Stimulated activated CD8-positive, alpha-beta memory T cell treated with anti-CD3 and anti-CD28 coated beads, Interleukin-2, amount 100 ng/mL, for 48 hours (primary cell): ENCODE measurements at regions not wholly inside any gene's neighbourhood (a gene's known extent, or its start where the extent isn't known, plus 50 kb on each side); places are given as distances from the start of the nearest gene placed in this dataset.

Source experiments
- DNase-seq, 2 donors: peaks; one replicate each; pipeline ENCODE4 v3.0.0-alpha.2; 2020; ENCODE audit warnings: low read depth in 2 of 2

- no peak for DNase-seq
Measured at GRCh38 chr4:188822698-188823097, 683.5 kb downstream of the TRIML1 start.

DNA sequence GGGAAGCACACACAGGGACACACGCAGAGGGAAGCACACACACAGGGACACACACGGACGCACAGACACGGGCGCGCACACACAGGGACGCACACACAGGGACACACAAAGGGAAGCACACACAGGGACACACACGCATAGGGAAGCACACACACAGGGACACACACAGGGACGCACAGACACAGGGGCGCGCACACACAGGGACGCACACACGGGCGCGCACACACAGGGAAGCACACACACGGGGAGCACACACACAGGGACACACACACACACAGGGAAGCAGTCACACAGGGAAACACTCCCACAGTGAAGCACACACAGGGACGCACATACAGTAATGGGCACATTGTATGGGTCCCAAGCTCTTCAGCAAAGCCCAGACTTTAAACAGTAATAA lies 685.3 kb downstream of the TRIML1 start:
- DNase-seq, result no peak

- no peak for DNase-seq
Measured at GRCh38 chr4:188826393-188826792, 687.2 kb downstream of the TRIML1 start.

GRCh38 chr4:188839704-188840103 lies 700.5 kb downstream of the TRIML1 start:
- no peak for DNase-seq

- DNase-seq, result no peak
Measured at GRCh38 chr4:188841523-188841922, 702.3 kb downstream of the TRIML1 start.

- no peak for DNase-seq
Measured at GRCh38 chr4:188854436-188854835, 715.2 kb downstream of the TRIML1 start.

DNA sequence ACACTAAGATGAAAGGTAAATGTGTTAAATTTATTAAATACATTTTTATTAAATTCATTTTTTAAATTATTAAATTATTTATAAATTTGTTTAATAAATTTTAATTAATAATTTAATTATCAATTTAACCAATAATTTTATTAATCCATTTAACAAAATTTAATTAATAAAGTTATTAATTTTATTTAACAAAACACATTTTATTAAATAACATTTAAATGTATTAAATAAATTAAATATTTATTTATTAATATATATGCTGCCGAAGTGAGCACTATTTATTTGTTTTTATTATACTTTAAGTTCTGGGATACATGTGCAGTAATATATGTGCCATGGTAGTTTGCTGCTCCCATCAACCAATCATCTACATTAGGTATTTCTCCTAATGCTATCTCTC lies 719.5 kb downstream of the TRIML1 start:
- no peak for DNase-seq

DNA sequence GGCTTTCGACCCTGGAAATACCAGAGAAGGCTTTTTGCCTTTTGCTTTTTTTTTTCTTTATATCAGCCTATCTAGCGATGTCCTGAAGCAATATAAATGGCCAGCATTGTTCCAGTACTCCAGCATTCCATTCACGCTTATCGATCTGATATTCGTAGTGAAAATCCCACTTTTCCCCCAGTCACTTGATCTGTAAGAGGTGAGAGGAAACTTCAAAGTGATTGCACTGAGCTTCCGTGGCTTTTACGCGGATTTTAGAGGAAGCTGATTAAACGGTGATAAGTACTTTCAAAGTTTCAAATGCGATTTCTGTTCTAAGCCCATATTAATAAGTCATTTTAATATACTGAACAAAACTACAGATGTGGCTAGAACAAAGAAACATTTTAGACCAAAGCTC lies 725.5 kb downstream of the TRIML1 start:
- DNase-seq, result no peak

- no peak for DNase-seq
Measured at GRCh38 chr4:188867796-188868195, 728.6 kb downstream of the TRIML1 start.

DNA sequence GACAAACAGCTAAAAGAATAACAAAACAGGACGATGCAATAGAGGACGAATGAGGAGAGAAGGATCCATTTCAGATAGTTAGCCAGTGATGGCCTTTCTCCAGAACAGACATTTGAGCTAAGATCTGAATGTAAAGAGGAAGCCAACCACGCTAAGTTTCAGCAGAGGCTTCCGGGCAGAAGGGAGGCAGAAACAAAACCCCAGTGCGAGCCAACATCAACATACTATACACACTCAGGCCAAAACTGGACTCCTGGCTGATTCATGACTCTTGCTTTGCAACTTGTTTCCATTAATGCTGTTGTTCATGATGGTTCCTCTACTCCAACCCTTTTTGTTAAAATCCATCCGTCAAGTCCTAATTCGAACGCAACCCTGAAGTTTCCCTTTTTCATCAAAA lies 730.3 kb downstream of the TRIML1 start:
- DNase-seq, result no peak

DNA sequence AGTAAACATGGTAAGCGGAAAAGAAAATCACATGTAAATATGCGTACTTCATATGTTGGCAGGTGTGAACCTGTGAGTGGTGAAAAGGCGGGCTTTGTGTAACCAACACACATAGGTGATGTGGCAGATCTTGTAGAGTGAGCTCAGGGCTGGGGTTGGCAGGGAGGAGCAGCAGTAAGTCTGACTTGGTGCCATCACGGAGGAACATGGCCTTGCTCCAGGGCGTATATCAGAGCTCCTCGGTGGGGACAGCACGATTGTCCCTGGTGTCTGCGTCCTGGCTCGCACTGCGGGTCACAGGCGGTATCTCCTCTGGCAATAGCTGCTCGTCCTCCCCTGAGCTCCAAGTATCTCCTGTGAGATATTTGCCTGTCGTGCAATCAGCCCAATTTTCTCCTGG lies 733.6 kb downstream of the TRIML1 start:
- no peak for DNase-seq

- no peak for DNase-seq
Measured at GRCh38 chr4:188876881-188877280, 737.6 kb downstream of the TRIML1 start.

DNA sequence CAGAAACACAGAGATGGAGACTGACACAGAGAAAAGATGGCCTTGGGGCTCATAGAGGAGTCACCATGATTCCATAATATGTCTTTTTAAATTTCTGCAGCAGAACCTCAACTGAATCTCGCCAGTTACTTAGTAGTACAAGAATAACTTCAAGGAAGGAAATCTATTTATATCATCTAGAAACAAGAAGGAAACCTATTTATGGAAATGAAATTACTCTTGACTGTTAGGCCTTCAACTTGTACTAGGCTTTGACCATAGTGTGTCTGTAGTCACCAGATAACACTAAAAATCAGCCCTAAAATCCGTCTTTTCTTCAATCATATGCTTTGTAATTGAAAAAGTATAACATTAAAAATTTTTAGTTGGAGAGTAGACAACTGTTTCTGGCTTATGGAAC lies 740.4 kb downstream of the TRIML1 start:
- no peak for DNase-seq

DNA sequence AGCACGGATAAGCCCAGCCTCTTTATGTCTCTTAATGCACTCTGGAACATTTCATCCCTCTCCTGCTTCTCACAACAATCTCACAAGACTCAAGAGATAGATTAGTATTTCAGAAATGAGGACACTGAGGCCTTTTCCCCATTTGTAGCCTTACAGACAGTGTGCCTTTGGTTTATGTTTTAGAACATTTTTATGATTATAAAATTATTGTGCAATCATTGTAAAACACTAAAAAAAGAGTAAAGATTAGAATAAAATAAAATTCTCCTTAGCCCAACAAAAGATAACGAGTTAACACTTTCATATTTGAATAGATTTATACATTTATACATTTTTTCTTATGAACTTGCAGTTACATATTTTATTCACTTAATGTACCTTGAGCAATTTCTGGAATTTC lies 748.7 kb downstream of the TRIML1 start:
- no peak for DNase-seq

DNA sequence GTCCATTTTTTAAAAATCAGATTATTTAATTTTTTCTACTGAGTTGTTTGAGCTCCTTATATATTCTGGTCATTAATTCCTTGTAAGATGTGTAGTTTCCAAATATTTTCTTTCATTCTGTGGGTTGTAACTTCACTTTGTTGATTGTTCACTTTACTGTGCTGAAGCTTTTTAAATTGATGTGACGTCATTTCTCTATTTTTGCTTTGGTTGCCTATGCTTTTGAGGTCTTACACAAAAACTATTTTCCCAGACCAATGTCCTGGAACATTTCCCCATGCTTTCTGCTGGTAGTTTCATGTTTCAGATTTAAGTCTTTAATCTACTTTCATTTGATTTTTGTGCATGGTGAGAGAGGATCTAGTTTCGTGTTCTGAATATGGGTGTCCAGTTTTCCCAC lies 753.6 kb downstream of the TRIML1 start:
- DNase-seq, result no peak

DNA sequence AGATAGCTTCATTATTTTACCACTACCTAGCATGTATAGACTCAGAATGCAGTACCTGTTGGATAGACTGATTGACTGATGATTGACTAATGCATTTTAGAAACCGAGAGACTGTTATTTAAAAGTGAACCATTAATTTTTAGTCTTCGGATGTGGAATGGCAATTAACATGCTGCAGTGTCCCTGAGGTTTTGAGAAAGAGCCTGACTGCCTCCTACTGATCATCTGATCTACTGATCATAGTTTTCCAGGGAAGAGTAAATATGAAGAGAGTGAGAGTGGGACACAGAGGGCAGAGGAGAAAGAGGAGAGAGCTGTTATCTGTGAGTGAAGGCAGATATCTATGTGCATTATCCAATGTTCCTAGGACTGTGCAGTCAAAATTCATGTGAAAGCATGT lies 764.7 kb downstream of the TRIML1 start:
- DNase-seq, result no peak

GRCh38 chr4:188904617-188905016 lies 765.4 kb downstream of the TRIML1 start:
- DNase-seq, result no peak

DNA sequence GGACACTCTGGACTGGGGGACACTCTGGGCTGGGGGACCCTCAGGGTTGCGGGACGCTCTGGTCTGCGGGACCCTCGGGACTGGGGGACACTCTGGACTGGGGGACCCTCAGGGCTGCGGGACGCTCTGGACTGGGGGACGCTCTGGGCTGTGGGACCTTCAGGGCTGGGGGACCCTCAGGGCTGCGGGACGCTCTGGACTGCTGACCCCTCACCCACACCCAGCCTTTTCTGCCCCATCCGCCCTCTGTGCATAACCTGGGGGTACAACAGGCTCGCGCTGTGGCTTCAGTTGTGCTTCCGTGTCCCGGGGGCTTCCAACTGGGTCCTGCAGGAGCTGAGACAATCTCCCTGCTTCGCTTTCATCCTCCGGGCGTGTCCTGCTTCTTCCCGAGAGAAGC lies 766.0 kb downstream of the TRIML1 start:
- DNase-seq, result no peak

DNA sequence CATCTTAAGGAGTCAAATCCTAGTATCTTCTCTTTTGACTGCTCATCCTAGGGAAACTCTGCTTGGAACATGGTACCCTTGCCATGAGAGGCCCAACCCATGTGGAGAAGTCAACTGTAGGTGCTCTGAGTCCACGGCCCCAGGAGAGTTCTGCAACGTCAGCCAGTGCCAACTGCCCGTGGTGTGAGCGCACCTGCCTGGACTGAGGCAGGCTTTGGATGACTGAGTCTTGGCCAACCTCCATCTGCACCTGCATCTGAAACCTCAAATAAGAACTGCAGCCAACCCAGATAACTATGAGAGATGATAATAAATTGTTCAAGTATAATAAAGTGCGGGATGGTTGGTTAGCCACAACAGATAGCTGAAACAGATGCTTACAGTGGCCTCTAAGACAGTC lies 772.0 kb downstream of the TRIML1 start:
- DNase-seq, result no peak

GRCh38 chr4:188911707-188912106 lies 772.5 kb downstream of the TRIML1 start:
- no peak for DNase-seq

- no peak for DNase-seq
Measured at GRCh38 chr4:188915175-188915574, 775.9 kb downstream of the TRIML1 start.

GRCh38 chr4:188918787-188919186 lies 779.5 kb downstream of the TRIML1 start:
- no peak for DNase-seq

- no peak for DNase-seq
Measured at GRCh38 chr4:188930822-188931221, 791.6 kb downstream of the TRIML1 start.

DNA sequence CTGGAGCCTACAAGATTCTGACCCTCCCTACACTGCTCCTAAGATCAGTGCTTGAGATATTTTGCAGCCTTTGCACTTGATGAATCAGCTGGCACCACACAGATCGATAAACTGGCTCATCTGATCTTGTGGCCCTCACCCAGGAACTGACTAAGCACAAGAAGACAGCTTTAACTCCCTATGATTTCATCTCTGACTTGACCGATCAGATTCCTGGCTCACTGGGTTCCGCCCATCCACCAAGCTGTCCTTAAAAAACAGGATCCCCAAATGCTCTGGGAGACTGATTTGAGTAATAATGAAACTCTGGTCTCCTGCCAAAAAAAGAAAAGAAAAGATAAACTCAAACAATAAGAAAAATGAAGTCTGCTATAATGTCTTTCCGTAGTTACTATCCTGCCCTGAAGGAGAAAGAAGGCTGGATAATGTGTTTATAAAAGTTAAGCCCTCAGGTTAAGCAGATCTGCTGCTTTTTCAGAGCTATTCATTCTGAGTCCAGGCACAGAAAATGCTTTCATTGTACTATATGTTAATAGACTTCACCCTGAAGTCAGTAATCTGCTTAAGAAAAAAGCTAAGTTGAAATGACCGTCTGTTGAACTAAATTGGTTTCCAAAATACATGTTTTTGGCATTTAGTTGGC lies 795.2 kb downstream of the TRIML1 start:
- DNase-seq, result no peak
